ENCODE measurements at regions not wholly inside any gene's neighbourhood (a gene's known extent, or its start where the extent isn't known, plus 50 kb on each side); places are given as distances from the start of the nearest gene placed in this dataset.

DNA sequence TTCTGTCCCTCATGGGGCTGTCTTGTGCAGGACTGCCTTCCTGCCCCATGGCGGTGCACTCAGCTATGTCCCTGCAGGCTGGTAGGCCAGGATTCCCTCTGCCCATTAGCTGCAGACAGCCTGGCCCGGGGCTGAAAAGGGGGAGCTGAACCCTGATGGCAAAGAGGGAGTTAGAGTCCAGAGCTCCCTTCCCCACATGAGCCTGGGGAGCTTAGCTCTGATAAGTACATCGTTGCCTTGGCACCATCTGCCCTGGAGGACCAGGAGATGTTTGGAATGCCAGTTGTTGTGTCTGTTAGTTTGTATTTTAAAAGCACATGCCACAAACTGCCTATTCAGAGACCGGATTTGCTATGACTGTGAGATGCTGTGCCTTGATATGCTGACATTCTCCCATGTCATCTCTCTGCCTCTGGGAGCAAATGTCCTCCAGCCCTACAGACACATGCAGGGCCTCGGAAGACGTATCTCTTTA lies 65.1 kb upstream of the AFF3 start:
- no peaks in the 10 kb centered on the region for H3K27me3 ChIP-seq
- H3K27ac ChIP-seq, result no peak overlapping the region
- no peaks in the 10 kb centered on the region for H3K9me2 ChIP-seq (replicated peaks; ENCODE audit: insufficient read depth)
- H3K4me1 ChIP-seq (ENCODE audit: insufficient read depth), result peaks cover 12% of the 10 kb centered on the region
- H4K20me1 ChIP-seq (ENCODE audit: insufficient read depth, poor library complexity, severe bottlenecking), result no peaks in the 10 kb centered on the region
- H3K4me3 ChIP-seq, result no peak overlapping the region
- no peak overlapping the region for H2AFZ ChIP-seq
- H3K4me2 ChIP-seq, result no peak overlapping the region
- no peak for DNase-seq (ENCODE audit: low spot score)
- 69% methylated on average over 6 of the region's 6 CpGs for WGBS (ENCODE audit: low lambda C conversion rate, missing lambda C conversion rate)
- no peaks in the 10 kb centered on the region for H3K9me3 ChIP-seq (ENCODE audit: low read depth)
- TF ChIP-seq EZH2phosphoT487 (IDR thresholded peaks at IDR 0.05; ENCODE audit: low read depth, severe bottlenecking, unreplicated experiment) (no peak), CTCF (IDR thresholded peaks at IDR 0.05; ENCODE audit: poor library complexity) (no peak), EZH2 (IDR thresholded peaks at IDR 0.05; ENCODE audit: borderline replicate concordance) (no peak)
- H3K79me2 ChIP-seq, result no peaks in the 10 kb centered on the region
- no peaks in the 10 kb centered on the region for H3K36me3 ChIP-seq (replicated peaks; ENCODE audit: insufficient read depth, low read depth)

DNA sequence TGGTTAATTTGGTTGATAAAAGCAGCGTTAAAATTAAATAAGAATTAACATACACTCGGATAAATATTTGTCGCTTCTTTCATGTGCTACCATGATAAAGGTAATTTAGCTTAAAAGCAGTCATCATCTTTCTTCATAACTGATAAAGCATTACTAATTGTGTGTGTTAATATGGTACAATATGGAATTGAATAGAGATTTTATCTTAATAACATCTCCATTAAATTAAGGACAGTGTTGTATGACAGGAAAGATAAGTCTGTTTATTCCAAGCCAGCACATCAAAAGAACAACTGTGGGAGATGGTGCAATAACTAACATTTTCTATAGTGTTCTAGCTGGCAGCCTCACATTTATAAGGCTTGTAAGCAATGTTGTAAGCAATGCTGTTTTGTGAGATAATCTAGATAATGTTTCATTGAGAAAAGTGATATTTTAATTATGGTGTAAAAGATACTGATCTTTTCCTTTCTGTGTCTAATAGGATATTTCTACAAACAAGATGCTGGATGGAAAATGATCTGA lies 64.4 kb upstream of the AFF3 start:
- Histone ChIP-seq H3K36me3 (replicated peaks; ENCODE audit: insufficient read depth, low read depth) (no peaks in the 10 kb centered on the region), H3K79me2 (no peaks in the 10 kb centered on the region), H3K27me3 (no peaks in the 10 kb centered on the region), H3K27ac (no peak overlapping the region), H4K20me1 (ENCODE audit: insufficient read depth, poor library complexity, severe bottlenecking) (no peaks in the 10 kb centered on the region), H2AFZ (no peak overlapping the region), H3K4me3 (no peak overlapping the region), H3K4me2 (no peak overlapping the region), H3K9me2 (replicated peaks; ENCODE audit: insufficient read depth) (no peaks in the 10 kb centered on the region), H3K4me1 (ENCODE audit: insufficient read depth) (peaks cover 12% of the 10 kb centered on the region), H3K9me3 (ENCODE audit: low read depth) (no peaks in the 10 kb centered on the region)
- no peak for DNase-seq (ENCODE audit: low spot score)
- TF ChIP-seq EZH2 (IDR thresholded peaks at IDR 0.05; ENCODE audit: borderline replicate concordance), result no peak
- no peak for TF ChIP-seq CTCF (IDR thresholded peaks at IDR 0.05; ENCODE audit: poor library complexity)
- TF ChIP-seq EZH2phosphoT487 (IDR thresholded peaks at IDR 0.05; ENCODE audit: low read depth, severe bottlenecking, unreplicated experiment), result no peak
- WGBS (ENCODE audit: low lambda C conversion rate, missing lambda C conversion rate), result 76% methylated on average over 3 of the region's 3 CpGs

DNA sequence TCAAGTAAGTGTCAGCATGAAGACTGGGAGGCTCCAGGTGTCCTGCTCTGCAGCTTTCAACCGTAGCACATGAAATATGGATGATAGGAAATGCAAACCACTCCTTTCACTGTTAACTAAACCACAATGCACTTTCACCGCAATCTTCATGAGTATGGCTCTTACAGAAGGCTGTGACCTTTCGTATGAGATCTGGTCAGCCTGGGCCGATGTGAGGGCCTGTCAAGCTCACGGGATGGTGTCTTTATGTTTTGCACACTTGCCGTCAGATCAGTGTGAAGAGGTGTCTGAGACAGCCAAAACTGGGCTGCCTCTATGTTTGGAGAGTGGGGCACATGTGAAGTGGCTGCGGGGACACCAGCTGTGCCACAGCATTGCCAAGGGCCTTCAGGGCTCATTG lies 62.8 kb upstream of the AFF3 start:
- peaks cover 12% of the 10 kb centered on the region for H3K4me1 ChIP-seq (ENCODE audit: insufficient read depth)
- H4K20me1 ChIP-seq (ENCODE audit: insufficient read depth, poor library complexity, severe bottlenecking), result no peaks in the 10 kb centered on the region
- H3K36me3 ChIP-seq (replicated peaks; ENCODE audit: insufficient read depth, low read depth), result no peaks in the 10 kb centered on the region
- DNase-seq (ENCODE audit: low spot score), result no peak
- WGBS (ENCODE audit: low lambda C conversion rate, missing lambda C conversion rate), result 93% methylated on average over 7 of the region's 7 CpGs
- no peak overlapping the region for H2AFZ ChIP-seq
- no peaks in the 10 kb centered on the region for H3K9me3 ChIP-seq (ENCODE audit: low read depth)
- no peaks in the 10 kb centered on the region for H3K9me2 ChIP-seq (replicated peaks; ENCODE audit: insufficient read depth)
- TF ChIP-seq EZH2phosphoT487 (IDR thresholded peaks at IDR 0.05; ENCODE audit: low read depth, severe bottlenecking, unreplicated experiment) (no peak), CTCF (IDR thresholded peaks at IDR 0.05; ENCODE audit: poor library complexity) (no peak)
- H3K27me3 ChIP-seq, result no peaks in the 10 kb centered on the region
- no peak overlapping the region for H3K27ac ChIP-seq
- no peak overlapping the region for H3K4me2 ChIP-seq
- H3K79me2 ChIP-seq, result no peaks in the 10 kb centered on the region
- no peak overlapping the region for H3K4me3 ChIP-seq

DNA sequence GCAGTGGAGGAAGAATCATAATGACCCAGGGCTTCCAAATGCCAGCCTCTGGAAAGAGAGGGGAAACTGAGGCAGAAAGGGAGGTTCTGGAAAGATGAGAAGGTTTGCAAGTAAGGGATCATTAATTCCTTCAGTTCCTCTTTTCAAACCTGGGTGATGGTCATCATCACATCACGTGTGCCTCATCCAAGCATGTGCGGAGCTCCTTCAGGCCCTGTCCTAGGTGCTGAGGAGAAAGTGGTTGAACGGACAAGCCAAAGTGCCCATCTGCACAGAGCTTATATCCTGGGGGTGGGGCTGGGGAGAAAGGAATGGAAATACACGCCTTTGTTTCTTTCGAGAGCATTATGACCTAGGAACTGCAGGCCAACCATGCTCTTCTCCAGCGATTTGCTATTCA lies 60.2 kb upstream of the AFF3 start:
- TF ChIP-seq EZH2phosphoT487 (IDR thresholded peaks at IDR 0.05; ENCODE audit: low read depth, severe bottlenecking, unreplicated experiment) (no peak), EZH2 (IDR thresholded peaks at IDR 0.05; ENCODE audit: borderline replicate concordance) (no peak), CTCF (IDR thresholded peaks at IDR 0.05; ENCODE audit: poor library complexity) (no peak)
- Histone ChIP-seq H3K4me2 (no peak overlapping the region), H3K79me2 (no peaks in the 10 kb centered on the region), H4K20me1 (ENCODE audit: insufficient read depth, poor library complexity, severe bottlenecking) (no peaks in the 10 kb centered on the region), H3K9me2 (replicated peaks; ENCODE audit: insufficient read depth) (no peaks in the 10 kb centered on the region), H3K4me3 (no peak overlapping the region), H3K9me3 (ENCODE audit: low read depth) (no peaks in the 10 kb centered on the region), H3K27ac (no peak overlapping the region), H2AFZ (no peak overlapping the region), H3K4me1 (ENCODE audit: insufficient read depth) (peaks cover 26% of the 10 kb centered on the region), H3K36me3 (replicated peaks; ENCODE audit: insufficient read depth, low read depth) (no peaks in the 10 kb centered on the region), H3K27me3 (no peaks in the 10 kb centered on the region)
- WGBS (ENCODE audit: low lambda C conversion rate, missing lambda C conversion rate), result 87% methylated on average over 6 of the region's 6 CpGs
- no peak for DNase-seq (ENCODE audit: low spot score)
